Smooth muscle cell (in vitro differentiated cells): ENCODE measurements at regions not wholly inside any gene's neighbourhood (a gene's known extent, or its start where the extent isn't known, plus 50 kb on each side); places are given as distances from the start of the nearest gene placed in this dataset.

ENCODE experiments used
- DNase-seq: peaks from one replicate; lab custom pipeline; 2025; ENCODE audit not compliant: unreplicated experiment; lab: John Stamatoyannopoulos, UW
- H2AFZ ChIP-seq: fragments of 200-600 bp; sonication (generic); 2 replicates; pipeline ENCODE4 v1.6.0; 2016; ENCODE audit warnings: antibody characterized with exemption, low read depth, mild to moderate bottlenecking
- H3F3A ChIP-seq: fragments of 200-600 bp; sonication (generic); 2 replicates; pipeline ENCODE4 v1.6.0; 2017; ENCODE audit warnings: antibody characterized with exemption, low read depth
- H3K27ac ChIP-seq: fragments of 200-600 bp; sonication (generic); 2 replicates; pipeline ENCODE4 v1.5.1; 2016; ENCODE audit warnings: low read depth, mild to moderate bottlenecking
- H3K27me3 ChIP-seq: fragments of 200-600 bp; sonication (generic); 2 replicates; pipeline ENCODE4 v1.6.1; 2016; ENCODE audit warnings: low read depth, mild to moderate bottlenecking
- H3K36me3 ChIP-seq: fragments of 200-600 bp; sonication (generic); 2 replicates; pipeline ENCODE4 v1.5.1; 2016; ENCODE audit warnings: low read depth
- H3K4me1 ChIP-seq: fragments of 200-600 bp; sonication (generic); 2 replicates; pipeline ENCODE4 v1.5.1; 2016; ENCODE audit warnings: low read depth
- H3K4me2 ChIP-seq: fragments of 200-600 bp; sonication (generic); 2 replicates; pipeline ENCODE4 v1.6.0; 2016; ENCODE audit warnings: mild to moderate bottlenecking
- H3K4me3 ChIP-seq: fragments of 200-600 bp; sonication (generic); 2 replicates; pipeline ENCODE4 v1.5.1; 2016; ENCODE audit warnings: mild to moderate bottlenecking
- H3K79me2 ChIP-seq: fragments of 200-600 bp; sonication (generic); 2 replicates; pipeline ENCODE4 v1.6.0; 2016; ENCODE audit warnings: low read depth, mild to moderate bottlenecking
- H3K9ac ChIP-seq: fragments of 200-600 bp; sonication (generic); 2 replicates; pipeline ENCODE4 v1.6.0; 2016; ENCODE audit warnings: low read depth
- H3K9me3 ChIP-seq: fragments of 200-600 bp; sonication (generic); replicated peaks from 2 replicates; pipeline ENCODE4 v1.5.1; 2016; ENCODE audit warnings: low read depth
- H4K20me1 ChIP-seq: fragments of 200-600 bp; sonication (generic); 2 replicates; pipeline ENCODE4 v1.6.0; 2016; ENCODE audit warnings: low read depth
- CTCF ChIP-seq: fragments of 200-600 bp; sonication (generic); IDR thresholded peaks from 2 replicates; pipeline ENCODE4 v1.5.1; 2017; ENCODE audit warnings: borderline replicate concordance, mild to moderate bottlenecking, antibody characterized with exemption; ENCODE audit not compliant: insufficient read depth, poor library complexity, severe bottlenecking
- WGBS: methylation state at CpG from one replicate; pipeline ENCODE4 v1.1.7; 2016; ENCODE audit warnings: low lambda C conversion rate; 5-methylcytosine and 5-hydroxymethylcytosine counted together

- H3K4me1 ChIP-seq: no peaks in the 10 kb centered on the region
- H3K9ac ChIP-seq: no peak overlapping the region
- DNase-seq: no peak
- H3K36me3 ChIP-seq: no peaks in the 10 kb centered on the region
- no peaks in the 10 kb centered on the region for H3K9me3 ChIP-seq
- WGBS: 100% methylated on average over 1 of the region's 1 CpG
- H3K27me3 ChIP-seq: no peaks in the 10 kb centered on the region
- no peak overlapping the region for H3K4me3 ChIP-seq
- no peaks in the 10 kb centered on the region for H3F3A ChIP-seq
- H3K27ac ChIP-seq: no peak overlapping the region
- no peaks in the 10 kb centered on the region for H3K79me2 ChIP-seq
- H3K4me2 ChIP-seq: no peak overlapping the region
- no peak overlapping the region for H2AFZ ChIP-seq
- H4K20me1 ChIP-seq: no peaks in the 10 kb centered on the region
- no peak for TF ChIP-seq CTCF
Measured at GRCh38 chr12:91356405-91356804, 173.8 kb upstream of the DCN start.

- no peak overlapping the region for H3K9ac ChIP-seq
- peak; percentile 88 for TF ChIP-seq CTCF
- no peaks in the 10 kb centered on the region for H3K27me3 ChIP-seq
- H3K4me3 ChIP-seq: no peak overlapping the region
- DNase-seq: peak; percentile 5
- H3K36me3 ChIP-seq: no peaks in the 10 kb centered on the region
- H3F3A ChIP-seq: no peaks in the 10 kb centered on the region
- no peak overlapping the region for H3K27ac ChIP-seq
- 24% methylated on average over 8 of the region's 8 CpGs for WGBS
- no peaks in the 10 kb centered on the region for H3K79me2 ChIP-seq
- H3K9me3 ChIP-seq: no peaks in the 10 kb centered on the region
- no peaks in the 10 kb centered on the region for H4K20me1 ChIP-seq
- peak overlapping the region; percentile 9 for H2AFZ ChIP-seq
- H3K4me2 ChIP-seq: peak overlapping the region; percentile 41
- no peaks in the 10 kb centered on the region for H3K4me1 ChIP-seq
Measured at GRCh38 chr12:91355150-91356006, 172.8 kb upstream of the DCN start.

- Histone ChIP-seq H4K20me1 (no peaks in the 10 kb centered on the region), H3K9me3 (no peaks in the 10 kb centered on the region), H3K27ac (peak overlapping the region; percentile 33), H3K27me3 (no peaks in the 10 kb centered on the region), H3F3A (no peaks in the 10 kb centered on the region), H3K4me1 (no peaks in the 10 kb centered on the region), H3K9ac (no peak overlapping the region), H3K36me3 (no peaks in the 10 kb centered on the region), H3K79me2 (no peaks in the 10 kb centered on the region), H3K4me2 (no peak overlapping the region), H3K4me3 (no peak overlapping the region), H2AFZ (peak overlapping the region; percentile 40)
- no peak for TF ChIP-seq CTCF
- WGBS: 23% methylated on average over 1 of the region's 1 CpG
- no peak for DNase-seq
Measured at GRCh38 chr12:91353266-91353665, 170.6 kb upstream of the DCN start.

GRCh38 chr12:91349476-91349875 lies 166.9 kb upstream of the DCN start:
- no peak overlapping the region for H3K27ac ChIP-seq
- WGBS: 78% methylated on average over 2 of the region's 2 CpGs
- no peaks in the 10 kb centered on the region for H3K4me1 ChIP-seq
- no peaks in the 10 kb centered on the region for H3K36me3 ChIP-seq
- H4K20me1 ChIP-seq: no peaks in the 10 kb centered on the region
- H3K4me2 ChIP-seq: no peak overlapping the region
- no peaks in the 10 kb centered on the region for H3F3A ChIP-seq
- no peak for TF ChIP-seq CTCF
- no peaks in the 10 kb centered on the region for H3K9me3 ChIP-seq
- H2AFZ ChIP-seq: peak overlapping the region; percentile 28
- H3K27me3 ChIP-seq: no peaks in the 10 kb centered on the region
- DNase-seq: no peak
- no peak overlapping the region for H3K9ac ChIP-seq
- no peaks in the 10 kb centered on the region for H3K79me2 ChIP-seq
- H3K4me3 ChIP-seq: no peak overlapping the region
